ENCODE measurements at regions not wholly inside any gene's neighbourhood (a gene's known extent, or its start where the extent isn't known, plus 50 kb on each side); places are given as distances from the start of the nearest gene placed in this dataset.

GRCh38 chr13:79833991-79834390, 353.0 kb downstream of the NDFIP2 start:
- Histone ChIP-seq H3K4me3 (no peak overlapping the region), H3K27ac (no peak overlapping the region), H3K27me3 (no peaks in the 10 kb centered on the region), H3K4me1 (no peaks in the 10 kb centered on the region), H3K36me3 (replicated peaks in 1 of 2; ENCODE audit: insufficient read depth in 1 of 2, low read depth in 2 of 2) (no peaks in the 10 kb centered on the region), H3K9me3 (no peaks in the 10 kb centered on the region)
- WGBS, 2 donors: 37 to 44% methylated on average over 1 of the region's 1 CpG
- intact Hi-C loops (cut with DNase I): no loop called here
- TF ChIP-seq, protein P1, sequence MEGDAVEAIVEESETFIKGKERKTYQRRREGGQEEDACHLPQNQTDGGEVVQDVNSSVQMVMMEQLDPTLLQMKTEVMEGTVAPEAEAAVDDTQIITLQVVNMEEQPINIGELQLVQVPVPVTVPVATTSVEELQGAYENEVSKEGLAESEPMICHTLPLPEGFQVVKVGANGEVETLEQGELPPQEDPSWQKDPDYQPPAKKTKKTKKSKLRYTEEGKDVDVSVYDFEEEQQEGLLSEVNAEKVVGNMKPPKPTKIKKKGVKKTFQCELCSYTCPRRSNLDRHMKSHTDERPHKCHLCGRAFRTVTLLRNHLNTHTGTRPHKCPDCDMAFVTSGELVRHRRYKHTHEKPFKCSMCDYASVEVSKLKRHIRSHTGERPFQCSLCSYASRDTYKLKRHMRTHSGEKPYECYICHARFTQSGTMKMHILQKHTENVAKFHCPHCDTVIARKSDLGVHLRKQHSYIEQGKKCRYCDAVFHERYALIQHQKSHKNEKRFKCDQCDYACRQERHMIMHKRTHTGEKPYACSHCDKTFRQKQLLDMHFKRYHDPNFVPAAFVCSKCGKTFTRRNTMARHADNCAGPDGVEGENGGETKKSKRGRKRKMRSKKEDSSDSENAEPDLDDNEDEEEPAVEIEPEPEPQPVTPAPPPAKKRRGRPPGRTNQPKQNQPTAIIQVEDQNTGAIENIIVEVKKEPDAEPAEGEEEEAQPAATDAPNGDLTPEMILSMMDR (IDR thresholded peaks at IDR 0.05): no peak
- no peak for TF ChIP-seq POLR2A (IDR thresholded peaks at IDR 0.05)
- no peak for ATAC-seq
- no peak for DNase-seq

DNA sequence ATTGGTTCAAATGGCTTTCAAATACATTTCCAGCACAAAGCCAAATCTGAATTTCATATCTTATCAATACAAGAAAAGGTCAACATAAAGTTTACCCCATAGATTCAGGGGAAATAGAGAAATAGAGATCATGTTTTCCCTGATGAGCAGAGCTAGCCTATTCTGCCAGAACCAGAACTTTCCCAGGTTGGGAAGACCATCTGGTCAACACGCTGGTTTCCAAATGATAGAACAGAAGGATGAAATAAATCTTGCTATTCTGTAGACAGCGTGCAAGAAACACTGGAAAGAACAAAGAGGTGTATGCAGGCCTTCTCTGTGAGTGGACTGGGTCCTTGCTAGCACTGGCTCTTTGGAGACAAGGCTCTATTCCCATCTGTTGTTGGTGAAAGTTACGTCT, 350.6 kb downstream of the NDFIP2 start:
- Histone ChIP-seq H3K4me3 (no peak overlapping the region), H3K36me3 (replicated peaks in 1 of 2; ENCODE audit: insufficient read depth in 1 of 2, low read depth in 2 of 2) (no peaks in the 10 kb centered on the region), H3K27ac (no peak overlapping the region), H3K27me3 (no peaks in the 10 kb centered on the region), H3K4me1 (no peaks in the 10 kb centered on the region), H3K9me3 (no peaks in the 10 kb centered on the region)
- 69 to 91% methylated on average over 3 of the region's 3 CpGs for WGBS, 2 donors
- TF ChIP-seq, protein P1 (IDR thresholded peaks at IDR 0.05): no peak
- no peak for TF ChIP-seq POLR2A (IDR thresholded peaks at IDR 0.05)
- ATAC-seq (no peak), DNase-seq (no peak)
- intact Hi-C loops (cut with DNase I): no loop called here

DNA sequence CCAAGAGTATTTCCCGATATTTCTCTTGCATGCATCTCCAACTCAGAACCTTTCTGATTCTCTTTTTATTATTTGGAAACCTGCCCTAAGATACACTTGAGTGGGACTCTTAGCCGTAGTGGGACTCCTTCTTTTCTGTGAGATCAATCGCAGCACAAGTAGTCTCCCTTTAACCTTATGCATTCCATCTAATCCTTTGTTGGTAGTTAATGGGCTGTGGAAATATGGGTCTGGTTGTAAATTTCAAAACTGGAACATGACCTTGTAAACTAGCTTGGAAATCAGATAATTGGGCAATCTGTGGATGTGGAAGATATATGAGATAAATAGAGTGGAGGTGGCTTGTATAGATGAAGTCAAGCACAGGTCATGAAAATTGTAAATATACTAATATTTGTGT, 350.0 kb downstream of the NDFIP2 start:
- no peaks in the 10 kb centered on the region for H3K4me1 ChIP-seq
- H3K27me3 ChIP-seq: no peaks in the 10 kb centered on the region
- no peak overlapping the region for H3K27ac ChIP-seq
- intact Hi-C loops (cut with DNase I): no loop called here
- no peak for ATAC-seq
- no peak for DNase-seq
- no peak overlapping the region for H3K4me3 ChIP-seq
- H3K36me3 ChIP-seq (replicated peaks in 1 of 2; ENCODE audit: insufficient read depth in 1 of 2, low read depth in 2 of 2): no peaks in the 10 kb centered on the region
- no peak for TF ChIP-seq POLR2A (IDR thresholded peaks at IDR 0.05)
- TF ChIP-seq, protein P1 (IDR thresholded peaks at IDR 0.05): no peak
- WGBS, 2 donors: 86 to 88% methylated on average over 3 of the region's 3 CpGs
- no peaks in the 10 kb centered on the region for H3K9me3 ChIP-seq

GRCh38 chr13:79830426-79830825, 349.5 kb downstream of the NDFIP2 start:
- no peak for TF ChIP-seq POLR2A (IDR thresholded peaks at IDR 0.05)
- TF ChIP-seq, protein P1 (IDR thresholded peaks at IDR 0.05): no peak
- WGBS, 2 donors: 74 to 81% methylated on average over 2 of the region's 2 CpGs
- no peak for DNase-seq
- no peaks in the 10 kb centered on the region for H3K9me3 ChIP-seq
- no peak for ATAC-seq
- H3K4me3 ChIP-seq: no peak overlapping the region
- H3K27me3 ChIP-seq: no peaks in the 10 kb centered on the region
- H3K27ac ChIP-seq: no peak overlapping the region
- H3K4me1 ChIP-seq: no peaks in the 10 kb centered on the region
- intact Hi-C loops (cut with DNase I): no loop called here
- no peaks in the 10 kb centered on the region for H3K36me3 ChIP-seq (replicated peaks in 1 of 2; ENCODE audit: insufficient read depth in 1 of 2, low read depth in 2 of 2)

GRCh38 chr13:79829880-79830279, 348.9 kb downstream of the NDFIP2 start:
- no peaks in the 10 kb centered on the region for H3K27me3 ChIP-seq
- no peaks in the 10 kb centered on the region for H3K36me3 ChIP-seq (replicated peaks in 1 of 2; ENCODE audit: insufficient read depth in 1 of 2, low read depth in 2 of 2)
- no peaks in the 10 kb centered on the region for H3K9me3 ChIP-seq
- no peak overlapping the region for H3K4me3 ChIP-seq
- no peak overlapping the region for H3K27ac ChIP-seq
- TF ChIP-seq, protein P1 (IDR thresholded peaks at IDR 0.05): no peak
- no peak for TF ChIP-seq POLR2A (IDR thresholded peaks at IDR 0.05)
- no peak for DNase-seq
- no peaks in the 10 kb centered on the region for H3K4me1 ChIP-seq
- ATAC-seq: no peak
- intact Hi-C loops (cut with DNase I): no loop called here
- 38 to 43% methylated on average over 2 of the region's 2 CpGs for WGBS, 2 donors
